GM12878 (cell line): ENCODE measurements at regions not wholly inside any gene's neighbourhood (a gene's known extent, or its start where the extent isn't known, plus 50 kb on each side); places are given as distances from the start of the nearest gene placed in this dataset.

Experiments used
- ATF7 ChIP-seq: fragments of 450-650 bp; IDR thresholded peaks from 2 replicates; pipeline ENCODE4 v1.6.1; 2016; ENCODE audit warnings: low read depth, mild to moderate bottlenecking
- BHLHE40 ChIP-seq, 2 experiments: fragments of 450-650 bp in 1 of 2; IDR thresholded peaks; 2 replicates each; pipeline ENCODE4 v1.6.1; 2011 to 2017; ENCODE audit warnings: low read depth in 2 of 2, borderline replicate concordance in 1 of 2, improper control_type of control experiment in 1 of 2, low read length in 1 of 2, mild to moderate bottlenecking in 1 of 2
- IKZF1 ChIP-seq: fragments of 450-650 bp; conservative IDR thresholded peaks from 2 replicates; pipeline ENCODE4 v1.6.1; 2017; ENCODE audit warnings: antibody characterized with exemption, mild to moderate bottlenecking
- STAT3 ChIP-seq: IDR thresholded peaks from 2 replicates; pipeline ENCODE4 v1.6.1; 2011; ENCODE audit warnings: low read depth, low read length, improper control_type of control experiment
- TF ChIP-seq, protein P1 (sequence below): fragments of 450-650 bp; IDR thresholded peaks from 2 replicates; pipeline ENCODE4 v1.6.1; 2017; ENCODE audit warnings: mild to moderate bottlenecking, low read depth, inconsistent platforms; ENCODE audit not compliant: poor library complexity, severe bottlenecking
- TF ChIP-seq, protein P2 (sequence below): IDR thresholded peaks from 2 replicates; pipeline ENCODE4 v1.6.1; 2011; ENCODE audit warnings: mild to moderate bottlenecking, low read depth, low read length, moderate library complexity; ENCODE audit not compliant: insufficient replicate concordance
- TF ChIP-seq, protein P3 (sequence below), 3 experiments: IDR thresholded peaks in 2 of 3; conservative IDR thresholded peaks in 1 of 3; 2 replicates each; pipeline ENCODE4 v1.5.1; 2011; ENCODE audit warnings: low read depth in 3 of 3, low read length in 3 of 3, mild to moderate bottlenecking in 3 of 3, control low read depth in 2 of 3, moderate library complexity in 2 of 3, inconsistent platforms in 1 of 3, mixed read lengths in 1 of 3; ENCODE audit not compliant: control insufficient read depth in 2 of 3, insufficient read depth in 1 of 3; ENCODE audit errors: extremely low read depth in 1 of 3
- TF ChIP-seq, protein P4 (sequence below): fragments of 450-650 bp; IDR thresholded peaks from 2 replicates; pipeline ENCODE4 v1.6.1; 2017; ENCODE audit warnings: low read depth, mild to moderate bottlenecking, moderate library complexity

DNA sequence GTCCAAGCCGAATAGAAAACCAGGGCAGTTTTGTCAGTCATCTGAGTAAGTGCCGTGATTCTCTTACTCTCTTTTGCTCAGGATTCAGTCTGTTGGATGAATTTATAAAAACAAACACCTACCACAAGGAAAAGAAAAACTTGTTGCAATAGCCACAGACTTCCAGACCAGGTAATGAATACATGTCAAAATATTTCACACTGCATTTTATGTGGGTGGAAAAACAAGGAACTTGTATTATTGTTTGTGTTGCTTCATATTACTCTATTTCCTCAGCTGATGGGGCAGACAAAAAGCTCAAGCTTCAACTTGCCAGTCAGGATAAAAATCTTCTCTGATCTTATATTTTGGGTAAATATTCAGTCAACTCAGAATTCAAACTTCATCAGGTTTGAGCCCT lies 1125.7 kb downstream of the NLGN4Y start (continued):
- TF ChIP-seq, protein P1, sequence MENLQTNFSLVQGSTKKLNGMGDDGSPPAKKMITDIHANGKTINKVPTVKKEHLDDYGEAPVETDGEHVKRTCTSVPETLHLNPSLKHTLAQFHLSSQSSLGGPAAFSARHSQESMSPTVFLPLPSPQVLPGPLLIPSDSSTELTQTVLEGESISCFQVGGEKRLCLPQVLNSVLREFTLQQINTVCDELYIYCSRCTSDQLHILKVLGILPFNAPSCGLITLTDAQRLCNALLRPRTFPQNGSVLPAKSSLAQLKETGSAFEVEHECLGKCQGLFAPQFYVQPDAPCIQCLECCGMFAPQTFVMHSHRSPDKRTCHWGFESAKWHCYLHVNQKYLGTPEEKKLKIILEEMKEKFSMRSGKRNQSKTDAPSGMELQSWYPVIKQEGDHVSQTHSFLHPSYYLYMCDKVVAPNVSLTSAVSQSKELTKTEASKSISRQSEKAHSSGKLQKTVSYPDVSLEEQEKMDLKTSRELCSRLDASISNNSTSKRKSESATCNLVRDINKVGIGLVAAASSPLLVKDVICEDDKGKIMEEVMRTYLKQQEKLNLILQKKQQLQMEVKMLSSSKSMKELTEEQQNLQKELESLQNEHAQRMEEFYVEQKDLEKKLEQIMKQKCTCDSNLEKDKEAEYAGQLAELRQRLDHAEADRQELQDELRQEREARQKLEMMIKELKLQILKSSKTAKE, result no peak
- TF ChIP-seq, protein P2, sequence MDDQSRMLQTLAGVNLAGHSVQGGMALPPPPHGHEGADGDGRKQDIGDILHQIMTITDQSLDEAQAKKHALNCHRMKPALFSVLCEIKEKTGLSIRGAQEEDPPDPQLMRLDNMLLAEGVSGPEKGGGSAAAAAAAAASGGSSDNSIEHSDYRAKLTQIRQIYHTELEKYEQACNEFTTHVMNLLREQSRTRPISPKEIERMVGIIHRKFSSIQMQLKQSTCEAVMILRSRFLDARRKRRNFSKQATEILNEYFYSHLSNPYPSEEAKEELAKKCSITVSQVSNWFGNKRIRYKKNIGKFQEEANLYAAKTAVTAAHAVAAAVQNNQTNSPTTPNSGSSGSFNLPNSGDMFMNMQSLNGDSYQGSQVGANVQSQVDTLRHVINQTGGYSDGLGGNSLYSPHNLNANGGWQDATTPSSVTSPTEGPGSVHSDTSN, result no peak
- no peak for TF ChIP-seq IKZF1
- TF ChIP-seq, protein P3, sequence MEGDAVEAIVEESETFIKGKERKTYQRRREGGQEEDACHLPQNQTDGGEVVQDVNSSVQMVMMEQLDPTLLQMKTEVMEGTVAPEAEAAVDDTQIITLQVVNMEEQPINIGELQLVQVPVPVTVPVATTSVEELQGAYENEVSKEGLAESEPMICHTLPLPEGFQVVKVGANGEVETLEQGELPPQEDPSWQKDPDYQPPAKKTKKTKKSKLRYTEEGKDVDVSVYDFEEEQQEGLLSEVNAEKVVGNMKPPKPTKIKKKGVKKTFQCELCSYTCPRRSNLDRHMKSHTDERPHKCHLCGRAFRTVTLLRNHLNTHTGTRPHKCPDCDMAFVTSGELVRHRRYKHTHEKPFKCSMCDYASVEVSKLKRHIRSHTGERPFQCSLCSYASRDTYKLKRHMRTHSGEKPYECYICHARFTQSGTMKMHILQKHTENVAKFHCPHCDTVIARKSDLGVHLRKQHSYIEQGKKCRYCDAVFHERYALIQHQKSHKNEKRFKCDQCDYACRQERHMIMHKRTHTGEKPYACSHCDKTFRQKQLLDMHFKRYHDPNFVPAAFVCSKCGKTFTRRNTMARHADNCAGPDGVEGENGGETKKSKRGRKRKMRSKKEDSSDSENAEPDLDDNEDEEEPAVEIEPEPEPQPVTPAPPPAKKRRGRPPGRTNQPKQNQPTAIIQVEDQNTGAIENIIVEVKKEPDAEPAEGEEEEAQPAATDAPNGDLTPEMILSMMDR (IDR thresholded peaks at IDR 0.05 in 2 of 3, conservative IDR thresholded peaks at IDR 0.05 in 1 of 3; ENCODE audit: control insufficient read depth in 2 of 3, extremely low read depth in 1 of 3, insufficient read depth in 1 of 3, low read depth in 3 of 3, low read length in 3 of 3), result no peak
- no peak for TF ChIP-seq BHLHE40 (IDR thresholded peaks at IDR 0.05; ENCODE audit: borderline replicate concordance in 1 of 2, low read depth in 2 of 2, low read length in 1 of 2)
- TF ChIP-seq ATF7, result no peak
- no peak for TF ChIP-seq STAT3
- TF ChIP-seq, protein P4, sequence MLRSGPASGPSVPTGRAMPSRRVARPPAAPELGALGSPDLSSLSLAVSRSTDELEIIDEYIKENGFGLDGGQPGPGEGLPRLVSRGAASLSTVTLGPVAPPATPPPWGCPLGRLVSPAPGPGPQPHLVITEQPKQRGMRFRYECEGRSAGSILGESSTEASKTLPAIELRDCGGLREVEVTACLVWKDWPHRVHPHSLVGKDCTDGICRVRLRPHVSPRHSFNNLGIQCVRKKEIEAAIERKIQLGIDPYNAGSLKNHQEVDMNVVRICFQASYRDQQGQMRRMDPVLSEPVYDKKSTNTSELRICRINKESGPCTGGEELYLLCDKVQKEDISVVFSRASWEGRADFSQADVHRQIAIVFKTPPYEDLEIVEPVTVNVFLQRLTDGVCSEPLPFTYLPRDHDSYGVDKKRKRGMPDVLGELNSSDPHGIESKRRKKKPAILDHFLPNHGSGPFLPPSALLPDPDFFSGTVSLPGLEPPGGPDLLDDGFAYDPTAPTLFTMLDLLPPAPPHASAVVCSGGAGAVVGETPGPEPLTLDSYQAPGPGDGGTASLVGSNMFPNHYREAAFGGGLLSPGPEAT, result no peak
- TF ChIP-seq, all 136 proteins: peak for 0
